PC-3 (cell line): ENCODE measurements at regions not wholly inside any gene's neighbourhood (a gene's known extent, or its start where the extent isn't known, plus 50 kb on each side); places are given as distances from the start of the nearest gene placed in this dataset.

Source experiments
- CTCF ChIP-seq: fragments of 300-600 bp; sonication (generic); conservative IDR thresholded peaks from 2 replicates; pipeline ENCODE4 v1.5.1; 2017; ENCODE audit warnings: antibody characterized with exemption, low read depth, mild to moderate bottlenecking, low read length
- EZH2 ChIP-seq: fragments of 300-600 bp; sonication (generic); IDR thresholded peaks from one replicate; pipeline ENCODE4 v1.6.1; 2017; ENCODE audit warnings: antibody characterized with exemption, mild to moderate bottlenecking, low read length; ENCODE audit not compliant: unreplicated experiment
- EZH2phosphoT487 ChIP-seq: fragments of 300-600 bp; sonication (generic); IDR thresholded peaks from 2 replicates; pipeline ENCODE4 v1.6.1; 2018; ENCODE audit warnings: mild to moderate bottlenecking, antibody characterized with exemption, low read length, borderline replicate concordance

- TF ChIP-seq CTCF, result no peak
- no peak for TF ChIP-seq EZH2
- TF ChIP-seq EZH2phosphoT487, result no peak
Observed at GRCh38 chr21:41585199-41585994, 77.4 kb upstream of the TMPRSS2 start.
